ENCODE measurements at regions not wholly inside any gene's neighbourhood (a gene's known extent, or its start where the extent isn't known, plus 50 kb on each side); places are given as distances from the start of the nearest gene placed in this dataset.

- no peak for DNase-seq
- Histone ChIP-seq H3K36me3 (replicated peaks in 1 of 2; ENCODE audit: control insufficient read depth in 1 of 2, insufficient read depth in 2 of 2, low read length in 2 of 2) (no peaks in the 10 kb centered on the region), H3K9me3 (replicated peaks in 1 of 2; ENCODE audit: control insufficient read depth in 1 of 2, insufficient read depth in 1 of 2, low read length in 2 of 2) (no peaks in the 10 kb centered on the region), H3K79me2 (ENCODE audit: insufficient read depth, low read length) (no peaks in the 10 kb centered on the region), H3K4me3 (replicated peaks in 1 of 3; ENCODE audit: low read depth in 2 of 3, low read length in 3 of 3) (no peak overlapping the region), H3K4me1 (ENCODE audit: control insufficient read depth in 1 of 2, insufficient read depth in 2 of 2, low read length in 2 of 2) (no peaks in the 10 kb centered on the region), H3K4me2 (replicated peaks; ENCODE audit: extremely low read depth, low read length, poor library complexity, severe bottlenecking) (no peak overlapping the region), H3K9ac (ENCODE audit: insufficient read depth, low read length, poor library complexity, severe bottlenecking) (no peak overlapping the region), H3K27ac (ENCODE audit: low read depth in 1 of 2, low read length in 2 of 2) (no peak overlapping the region), H4K20me1 (ENCODE audit: insufficient read depth, low read length) (no peaks in the 10 kb centered on the region), H2AFZ (ENCODE audit: insufficient read depth, low read depth, low read length, poor library complexity, severe bottlenecking) (no peak overlapping the region), H3K27me3 (ENCODE audit: control insufficient read depth in 2 of 2, insufficient read depth in 2 of 2, low read length in 2 of 2) (no peaks in the 10 kb centered on the region)
- Mint-ChIP-seq H3K27ac (no peak overlapping the region), H3K36me3 (no peaks in the 10 kb centered on the region), H3K27me3 (ENCODE audit: low read depth in 3 of 3) (peaks cover 0 to 6% (median 0%) of the 10 kb centered on the region in 3 donors), H3K4me1 (no peaks in the 10 kb centered on the region), H3K9me3 (peaks cover 0 to 3% (median 1%) of the 10 kb centered on the region in 7 donors), H3K4me3 (no peak overlapping the region)
- TF ChIP-seq, protein P1, sequence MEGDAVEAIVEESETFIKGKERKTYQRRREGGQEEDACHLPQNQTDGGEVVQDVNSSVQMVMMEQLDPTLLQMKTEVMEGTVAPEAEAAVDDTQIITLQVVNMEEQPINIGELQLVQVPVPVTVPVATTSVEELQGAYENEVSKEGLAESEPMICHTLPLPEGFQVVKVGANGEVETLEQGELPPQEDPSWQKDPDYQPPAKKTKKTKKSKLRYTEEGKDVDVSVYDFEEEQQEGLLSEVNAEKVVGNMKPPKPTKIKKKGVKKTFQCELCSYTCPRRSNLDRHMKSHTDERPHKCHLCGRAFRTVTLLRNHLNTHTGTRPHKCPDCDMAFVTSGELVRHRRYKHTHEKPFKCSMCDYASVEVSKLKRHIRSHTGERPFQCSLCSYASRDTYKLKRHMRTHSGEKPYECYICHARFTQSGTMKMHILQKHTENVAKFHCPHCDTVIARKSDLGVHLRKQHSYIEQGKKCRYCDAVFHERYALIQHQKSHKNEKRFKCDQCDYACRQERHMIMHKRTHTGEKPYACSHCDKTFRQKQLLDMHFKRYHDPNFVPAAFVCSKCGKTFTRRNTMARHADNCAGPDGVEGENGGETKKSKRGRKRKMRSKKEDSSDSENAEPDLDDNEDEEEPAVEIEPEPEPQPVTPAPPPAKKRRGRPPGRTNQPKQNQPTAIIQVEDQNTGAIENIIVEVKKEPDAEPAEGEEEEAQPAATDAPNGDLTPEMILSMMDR (IDR thresholded peaks at IDR 0.05): no peak
- intact Hi-C loops (cut with micrococcal nuclease): no loop called here
- WGBS (ENCODE audit: insufficient coverage): no CpG with 5 or more reads among the region's 1 CpG
Observed at GRCh38 chr4:114072781-114073180, 93.3 kb upstream of the ARSJ start.

GRCh38 chr4:114076899-114077570, 97.6 kb upstream of the ARSJ start:
- no peak overlapping the region for H3K27ac ChIP-seq (ENCODE audit: low read depth in 1 of 2, low read length in 2 of 2)
- 100% methylated on average over 1 of the region's 1 CpG for WGBS (ENCODE audit: insufficient coverage)
- no peaks in the 10 kb centered on the region for H4K20me1 ChIP-seq (ENCODE audit: insufficient read depth, low read length)
- H3K9ac ChIP-seq (ENCODE audit: insufficient read depth, low read length, poor library complexity, severe bottlenecking): no peak overlapping the region
- H3K4me3 ChIP-seq (replicated peaks in 1 of 3; ENCODE audit: low read depth in 2 of 3, low read length in 3 of 3): no peak overlapping the region
- no peak overlapping the region for H3K4me3 Mint-ChIP-seq
- H2AFZ ChIP-seq (ENCODE audit: insufficient read depth, low read depth, low read length, poor library complexity, severe bottlenecking): no peak overlapping the region
- no peaks in the 10 kb centered on the region for H3K27me3 ChIP-seq (ENCODE audit: control insufficient read depth in 2 of 2, insufficient read depth in 2 of 2, low read length in 2 of 2)
- no peak for DNase-seq
- H3K9me3 ChIP-seq (replicated peaks in 1 of 2; ENCODE audit: control insufficient read depth in 1 of 2, insufficient read depth in 1 of 2, low read length in 2 of 2): no peaks in the 10 kb centered on the region
- no peak overlapping the region for H3K4me2 ChIP-seq (replicated peaks; ENCODE audit: extremely low read depth, low read length, poor library complexity, severe bottlenecking)
- no peaks in the 10 kb centered on the region for H3K4me1 ChIP-seq (ENCODE audit: control insufficient read depth in 1 of 2, insufficient read depth in 2 of 2, low read length in 2 of 2)
- peaks cover 0 to 7% (median 0%) of the 10 kb centered on the region in 3 donors for H3K27me3 Mint-ChIP-seq (ENCODE audit: low read depth in 3 of 3)
- intact Hi-C loops (cut with micrococcal nuclease): no loop called here
- H3K79me2 ChIP-seq (ENCODE audit: insufficient read depth, low read length): no peaks in the 10 kb centered on the region
- no peaks in the 10 kb centered on the region for H3K4me1 Mint-ChIP-seq
- H3K36me3 Mint-ChIP-seq: no peaks in the 10 kb centered on the region
- H3K27ac Mint-ChIP-seq: no peak overlapping the region
- H3K36me3 ChIP-seq (replicated peaks in 1 of 2; ENCODE audit: control insufficient read depth in 1 of 2, insufficient read depth in 2 of 2, low read length in 2 of 2): no peaks in the 10 kb centered on the region
- TF ChIP-seq, protein P1 (IDR thresholded peaks at IDR 0.05): no peak
- peaks cover 0 to 4% (median 2%) of the 10 kb centered on the region in 7 donors for H3K9me3 Mint-ChIP-seq

Data from CD14-positive monocyte (primary cell).